Chondrocyte (in vitro differentiated cells): ENCODE measurements at regions not wholly inside any gene's neighbourhood (a gene's known extent, or its start where the extent isn't known, plus 50 kb on each side); places are given as distances from the start of the nearest gene placed in this dataset.

Experiments
- DNase-seq: peaks from one replicate; pipeline ENCODE4 v3.0.0; 2021; ENCODE audit warnings: mixed read lengths, low spot score
- H3K27ac Mint-ChIP-seq: one replicate; pipeline ENCODE4 v1.8.0; 2021; ENCODE audit warnings: mild to moderate bottlenecking, moderate library complexity, mixed read lengths; ENCODE audit not compliant: unreplicated experiment
- H3K27me3 Mint-ChIP-seq: 2 replicates; pipeline ENCODE4 v1.8.0; 2021; ENCODE audit warnings: low read depth, mixed read lengths
- H3K36me3 Mint-ChIP-seq: 2 replicates; pipeline ENCODE4 v1.8.0; 2021; ENCODE audit warnings: low read depth, mixed read lengths
- H3K4me1 Mint-ChIP-seq: 2 replicates; pipeline ENCODE4 v1.8.0; 2021; ENCODE audit warnings: low read depth, mild to moderate bottlenecking, mixed read lengths
- H3K4me3 Mint-ChIP-seq: one replicate; pipeline ENCODE4 v1.8.0; 2021; ENCODE audit warnings: mild to moderate bottlenecking, moderate library complexity, mixed read lengths; ENCODE audit not compliant: unreplicated experiment
- H3K9me3 Mint-ChIP-seq: 2 replicates; pipeline ENCODE4 v1.8.0; 2021; ENCODE audit warnings: low read depth, mixed read lengths
- CTCF ChIP-seq: fragments of 200-600 bp; sonication (generic); IDR thresholded peaks from 2 replicates; pipeline ENCODE4 v1.5.0; 2021; ENCODE audit warnings: antibody characterized with exemption, mild to moderate bottlenecking, moderate library complexity

DNA sequence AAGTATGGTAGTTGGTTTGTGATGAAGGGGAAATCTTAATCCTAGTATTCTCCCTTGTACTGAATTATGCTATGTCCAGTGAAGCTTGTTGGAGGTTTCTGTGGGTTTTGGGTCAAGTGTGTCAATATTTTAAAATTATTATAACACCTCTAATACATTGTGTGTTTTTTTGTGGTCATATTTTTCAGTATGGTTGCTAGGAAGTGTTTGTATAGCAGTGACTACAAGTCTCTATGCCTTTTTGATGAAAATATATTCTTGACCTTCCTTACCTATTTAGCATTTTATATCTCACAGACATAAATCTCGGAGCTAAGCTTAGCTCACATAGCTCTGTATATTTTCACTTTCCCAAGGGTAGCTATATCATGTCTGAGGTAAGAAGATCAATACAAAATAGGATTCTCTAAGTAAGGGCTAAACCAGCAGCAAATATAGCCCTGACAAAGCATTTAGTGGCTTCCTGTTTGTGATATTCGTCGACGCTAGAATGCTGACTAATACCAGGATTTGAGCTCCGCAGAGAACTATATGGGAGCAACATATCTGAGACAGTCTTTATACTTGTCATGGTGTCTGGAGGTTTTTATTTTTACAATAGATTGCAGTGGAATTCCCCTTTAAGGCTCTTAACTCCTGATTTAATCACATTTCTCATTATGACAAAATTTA, 82.3 kb downstream of the MACIR start:
- no peaks in the 10 kb centered on the region for H3K36me3 Mint-ChIP-seq
- no peak overlapping the region for H3K27ac Mint-ChIP-seq
- no peak for DNase-seq
- no peak for TF ChIP-seq CTCF
- no peaks in the 10 kb centered on the region for H3K27me3 Mint-ChIP-seq
- no peaks in the 10 kb centered on the region for H3K4me1 Mint-ChIP-seq
- peaks cover 13% of the 10 kb centered on the region for H3K9me3 Mint-ChIP-seq
- H3K4me3 Mint-ChIP-seq, result no peak overlapping the region

- no peaks in the 10 kb centered on the region for H3K4me1 Mint-ChIP-seq
- no peak for DNase-seq
- H3K27ac Mint-ChIP-seq, result no peak overlapping the region
- peaks cover 13% of the 10 kb centered on the region for H3K9me3 Mint-ChIP-seq
- TF ChIP-seq CTCF, result no peak
- H3K4me3 Mint-ChIP-seq, result no peak overlapping the region
- H3K27me3 Mint-ChIP-seq, result no peaks in the 10 kb centered on the region
- H3K36me3 Mint-ChIP-seq, result no peaks in the 10 kb centered on the region
These were observed 81.6 kb downstream of the MACIR start for GRCh38 chr5:103340132-103340531.

DNA sequence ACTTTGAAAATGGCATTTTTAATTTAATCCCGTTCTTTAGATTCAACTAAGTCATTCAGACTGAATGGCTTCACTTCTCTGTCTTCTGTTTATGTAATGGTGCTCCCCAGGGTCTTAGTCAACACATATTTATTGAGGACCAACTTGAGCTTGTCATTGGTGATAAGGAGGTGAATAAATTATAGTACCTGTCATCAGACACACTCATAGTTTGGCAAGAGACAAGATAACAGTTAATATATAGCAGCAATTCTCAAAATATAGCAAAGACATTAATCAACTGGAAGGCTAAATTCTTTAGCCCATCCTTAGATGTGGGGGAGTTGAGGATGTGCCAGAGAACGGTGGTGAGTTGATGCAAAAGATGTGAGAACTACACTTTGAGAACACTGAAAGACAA, 78.4 kb downstream of the MACIR start:
- no peak overlapping the region for H3K4me3 Mint-ChIP-seq
- no peak overlapping the region for H3K27ac Mint-ChIP-seq
- H3K27me3 Mint-ChIP-seq, result no peaks in the 10 kb centered on the region
- DNase-seq, result no peak
- TF ChIP-seq CTCF, result no peak
- peaks cover 4% of the 10 kb centered on the region for H3K9me3 Mint-ChIP-seq
- H3K4me1 Mint-ChIP-seq, result no peaks in the 10 kb centered on the region
- H3K36me3 Mint-ChIP-seq, result no peaks in the 10 kb centered on the region

DNA sequence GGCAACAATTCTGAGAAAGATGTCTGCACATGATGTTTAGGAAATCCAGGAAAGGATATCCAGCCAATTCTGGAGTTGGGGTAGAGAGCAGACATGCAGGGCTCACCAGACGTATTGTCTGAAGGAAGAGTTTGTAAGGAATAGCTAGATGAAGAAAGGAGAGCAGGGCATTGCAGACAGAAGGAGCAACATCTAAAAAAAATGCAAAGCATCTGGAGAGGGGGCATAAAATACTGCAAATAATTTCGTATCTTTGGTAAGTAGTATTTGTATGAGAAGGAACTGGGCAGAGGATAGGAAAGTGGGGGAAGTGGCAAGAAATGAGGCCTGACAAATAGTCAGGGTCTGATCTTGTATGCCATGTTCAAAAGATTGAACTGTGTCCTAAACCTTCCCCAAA, 74.8 kb downstream of the MACIR start:
- no peaks in the 10 kb centered on the region for H3K4me1 Mint-ChIP-seq
- no peak overlapping the region for H3K4me3 Mint-ChIP-seq
- TF ChIP-seq CTCF, result no peak
- no peaks in the 10 kb centered on the region for H3K27me3 Mint-ChIP-seq
- no peaks in the 10 kb centered on the region for H3K9me3 Mint-ChIP-seq
- H3K27ac Mint-ChIP-seq, result no peak overlapping the region
- DNase-seq, result no peak
- H3K36me3 Mint-ChIP-seq, result no peaks in the 10 kb centered on the region

DNA sequence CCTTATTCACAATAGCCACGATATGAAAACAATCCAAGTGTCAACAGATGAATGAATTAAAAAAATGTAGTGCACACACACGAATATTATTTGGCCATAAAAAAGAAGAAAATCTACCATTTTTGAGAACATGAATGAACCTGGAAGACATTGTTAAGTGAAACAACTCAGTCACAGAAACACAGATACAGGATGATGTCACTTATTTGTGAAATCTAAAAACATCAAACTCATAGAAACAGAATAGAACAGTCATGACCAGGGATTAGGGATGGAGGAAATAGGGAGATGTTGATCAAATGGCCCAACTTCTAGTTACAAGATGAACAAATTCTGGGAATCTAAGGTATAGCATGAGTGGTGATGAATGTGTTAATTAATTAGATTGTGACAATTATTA, 72.3 kb downstream of the MACIR start:
- Mint-ChIP-seq H3K4me3 (no peak overlapping the region), H3K27ac (no peak overlapping the region), H3K4me1 (no peaks in the 10 kb centered on the region), H3K36me3 (no peaks in the 10 kb centered on the region), H3K9me3 (no peaks in the 10 kb centered on the region), H3K27me3 (no peaks in the 10 kb centered on the region)
- no peak for DNase-seq
- TF ChIP-seq CTCF, result no peak
